GM21528 (cell line): ENCODE measurements at regions not wholly inside any gene's neighbourhood (a gene's known extent, or its start where the extent isn't known, plus 50 kb on each side); places are given as distances from the start of the nearest gene placed in this dataset.
"Not testable (repeated sequence)": the region's sequence is repeated elsewhere in the genome, so short reads cannot be mapped to it uniquely, and the experiment has no call there.

Experiments
- ATAC-seq: cut with Tn5 transposase; IDR thresholded peaks from one replicate; pipeline ENCODE4 v1.9.1; 2021; ENCODE audit warnings: mild to moderate bottlenecking, moderate library complexity; ENCODE audit not compliant: unreplicated experiment, low FRiP score

GRCh38 chr12:127169321-127170181 lies 1097.4 kb upstream of the TMEM132C start:
- no peak for ATAC-seq

GRCh38 chr12:127170226-127171180 lies 1096.5 kb upstream of the TMEM132C start:
- ATAC-seq, result no peak

DNA sequence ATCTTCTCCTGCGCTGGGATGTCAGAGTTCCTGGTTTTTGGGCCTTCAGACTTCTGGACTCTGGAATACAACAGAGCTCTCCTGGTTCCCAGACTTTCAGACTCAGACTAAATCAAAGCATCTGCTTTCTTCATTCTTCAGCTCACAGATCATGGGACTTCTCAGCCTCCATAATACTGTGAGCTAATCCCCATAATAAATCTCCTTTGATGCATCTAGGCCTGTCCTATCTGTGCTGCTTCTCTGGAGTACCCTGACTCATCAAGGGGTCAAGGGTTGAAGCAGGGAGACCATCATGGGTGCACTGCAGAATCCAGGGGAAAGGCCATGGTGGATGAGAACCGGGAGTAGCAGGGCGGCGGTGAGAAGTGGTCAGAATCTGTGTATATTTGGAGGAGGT lies 1094.1 kb upstream of the TMEM132C start:
- no peak for ATAC-seq

DNA sequence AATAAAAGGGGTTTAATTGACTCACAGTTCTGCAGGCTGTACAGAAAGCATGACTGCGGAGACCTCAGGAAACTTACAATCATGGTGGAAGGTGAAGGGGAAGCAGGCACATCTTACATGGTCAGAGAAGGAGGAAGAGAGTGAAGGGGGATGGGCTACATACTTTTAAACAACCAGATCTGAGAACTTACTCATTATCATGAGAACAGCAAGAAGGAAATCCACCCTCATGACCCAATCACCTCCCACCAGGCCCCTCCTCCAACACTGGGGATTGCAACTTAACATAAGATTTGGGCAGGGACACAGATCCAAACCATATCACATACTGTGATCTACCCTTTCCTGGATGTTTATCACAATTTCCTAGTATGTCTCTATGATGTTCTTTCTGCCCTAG lies 1093.0 kb upstream of the TMEM132C start:
- ATAC-seq, result not testable (repeated sequence)

- ATAC-seq, result no peak
These were observed 1092.1 kb upstream of the TMEM132C start for GRCh38 chr12:127174881-127175280.

DNA sequence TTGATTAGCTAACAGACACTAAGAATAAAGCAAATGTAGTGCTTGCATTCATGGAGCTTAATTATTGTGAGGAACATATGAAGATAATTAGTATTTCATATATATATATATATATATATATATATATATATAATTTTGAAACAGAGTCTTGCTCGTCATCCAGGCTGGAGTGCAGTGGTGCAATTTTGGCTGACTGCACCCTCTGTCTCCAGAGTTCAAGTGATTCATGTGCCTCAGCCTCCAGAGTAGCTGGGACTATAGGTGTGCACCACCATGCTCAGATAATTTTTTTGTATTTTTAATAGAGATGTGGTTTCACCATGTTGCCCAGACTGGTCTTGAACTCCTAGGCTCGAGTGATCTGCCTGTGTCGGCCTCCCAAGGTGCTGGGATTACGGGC lies 1091.6 kb upstream of the TMEM132C start:
- no peak for ATAC-seq

- no peak for ATAC-seq
These were observed 1090.2 kb upstream of the TMEM132C start for GRCh38 chr12:127176804-127177203.

GRCh38 chr12:127178052-127178451 lies 1088.9 kb upstream of the TMEM132C start:
- no peak for ATAC-seq

GRCh38 chr12:127178463-127178862 lies 1088.5 kb upstream of the TMEM132C start:
- ATAC-seq, result no peak

DNA sequence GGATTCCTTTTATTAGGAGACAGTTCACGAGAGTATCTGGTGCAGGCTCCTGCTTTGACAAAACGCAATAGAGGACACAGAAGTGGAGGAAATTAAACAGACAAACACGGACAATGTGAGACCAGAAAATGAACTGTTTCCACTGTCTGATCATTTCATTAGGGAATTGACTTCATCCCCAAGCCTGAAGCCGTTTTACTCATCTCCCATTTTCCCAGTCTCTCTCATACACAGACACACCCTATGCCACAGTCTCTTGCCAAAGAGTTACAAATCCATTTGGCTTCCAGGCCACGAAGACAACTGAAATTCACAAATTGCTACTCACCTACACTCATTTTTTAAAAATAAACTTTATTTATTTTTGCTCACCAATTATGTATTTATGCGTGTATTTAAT lies 1087.8 kb upstream of the TMEM132C start:
- ATAC-seq, result no peak

GRCh38 chr12:127182018-127182417 lies 1085.0 kb upstream of the TMEM132C start:
- no peak for ATAC-seq

DNA sequence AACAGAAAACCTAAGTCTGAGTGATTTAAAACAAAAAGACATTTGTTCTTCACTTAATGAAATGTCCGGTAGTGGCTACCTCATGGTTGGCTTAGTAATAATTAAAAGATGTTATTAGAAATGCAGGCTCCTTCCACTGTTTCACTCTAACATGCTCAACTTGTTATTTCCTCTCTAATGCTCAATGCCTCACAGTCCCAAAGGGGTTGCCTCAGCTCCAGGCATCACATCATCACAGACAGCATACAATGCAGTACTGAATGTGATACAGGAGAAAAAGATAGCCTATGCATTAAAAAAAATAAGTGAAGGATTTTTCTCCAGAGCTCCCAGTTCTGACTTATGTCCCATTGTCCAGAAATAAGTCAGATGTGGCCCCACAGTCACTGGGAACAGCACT lies 1077.0 kb upstream of the TMEM132C start:
- ATAC-seq, result no peak

GRCh38 chr12:127191129-127191528 lies 1075.8 kb upstream of the TMEM132C start:
- ATAC-seq, result no peak

GRCh38 chr12:127192391-127192790 lies 1074.6 kb upstream of the TMEM132C start:
- no peak for ATAC-seq

- ATAC-seq, result no peak
These were observed 1073.6 kb upstream of the TMEM132C start for GRCh38 chr12:127193341-127193740.

GRCh38 chr12:127194176-127194575 lies 1072.8 kb upstream of the TMEM132C start:
- no peak for ATAC-seq

GRCh38 chr12:127205781-127206555 lies 1061.0 kb upstream of the TMEM132C start:
- no peak for ATAC-seq

GRCh38 chr12:127209318-127209717 lies 1057.7 kb upstream of the TMEM132C start:
- no peak for ATAC-seq

GRCh38 chr12:127214186-127214585 lies 1052.8 kb upstream of the TMEM132C start:
- no peak for ATAC-seq

- ATAC-seq, result no peak
These were observed 1044.0 kb upstream of the TMEM132C start for GRCh38 chr12:127223011-127223410.

DNA sequence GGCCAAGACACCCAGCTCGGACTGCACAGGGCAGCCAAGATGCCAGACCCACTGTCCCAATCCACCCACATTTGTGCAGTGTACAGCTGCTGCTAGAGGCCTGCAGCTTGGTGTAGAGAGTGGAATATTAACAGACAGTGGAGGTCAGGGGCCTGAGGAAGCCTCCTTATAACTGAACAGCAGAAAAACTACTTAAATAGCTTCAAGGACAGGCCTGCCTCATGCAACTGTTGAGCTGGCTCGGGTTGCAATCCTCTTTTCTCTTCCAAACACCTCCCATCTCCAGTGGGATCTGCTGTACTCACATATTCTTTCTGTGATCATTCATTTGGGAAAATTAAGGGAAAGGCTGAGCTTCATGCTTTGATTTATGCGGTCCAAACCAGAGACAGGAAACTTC lies 1043.2 kb upstream of the TMEM132C start:
- ATAC-seq, result no peak
